Osteocyte (in vitro differentiated cells): ENCODE measurements at regions not wholly inside any gene's neighbourhood (a gene's known extent, or its start where the extent isn't known, plus 50 kb on each side); places are given as distances from the start of the nearest gene placed in this dataset.
"Not testable (repeated sequence)": the region's sequence is repeated elsewhere in the genome, so short reads cannot be mapped to it uniquely, and the experiment has no call there.

Source experiments
- DNase-seq: peaks from one replicate; pipeline ENCODE4 v3.0.0; 2021; ENCODE audit warnings: mixed read lengths; ENCODE audit not compliant: unreplicated experiment; ENCODE audit errors: extremely low spot score
- H3K27ac Mint-ChIP-seq: one replicate; pipeline ENCODE4 v1.8.0; 2021; ENCODE audit warnings: mild to moderate bottlenecking, mixed read lengths; ENCODE audit not compliant: unreplicated experiment
- H3K27me3 Mint-ChIP-seq: one replicate; pipeline ENCODE4 v1.8.0; 2021; ENCODE audit warnings: mixed read lengths; ENCODE audit not compliant: unreplicated experiment
- H3K36me3 Mint-ChIP-seq: one replicate; pipeline ENCODE4 v1.8.0; 2021; ENCODE audit warnings: mixed read lengths; ENCODE audit not compliant: unreplicated experiment
- H3K4me1 Mint-ChIP-seq: one replicate; pipeline ENCODE4 v1.8.0; 2021; ENCODE audit warnings: mixed read lengths; ENCODE audit not compliant: unreplicated experiment
- H3K4me3 Mint-ChIP-seq: one replicate; pipeline ENCODE4 v1.8.0; 2021; ENCODE audit warnings: mild to moderate bottlenecking, moderate library complexity, mixed read lengths; ENCODE audit not compliant: unreplicated experiment
- H3K9me3 Mint-ChIP-seq: one replicate; pipeline ENCODE4 v1.8.0; 2021; ENCODE audit warnings: mixed read lengths; ENCODE audit not compliant: unreplicated experiment
- CTCF ChIP-seq: fragments of 200-600 bp; sonication (generic); IDR thresholded peaks from 2 replicates; pipeline ENCODE4 v1.5.0; 2021; ENCODE audit warnings: antibody characterized with exemption, mild to moderate bottlenecking, moderate library complexity

GRCh38 chr2:167818521-167818920 is 428.9 kb downstream of the STK39 start:
- Mint-ChIP-seq H3K9me3 (no peaks in the 10 kb centered on the region), H3K4me3 (no peak overlapping the region), H3K36me3 (no peaks in the 10 kb centered on the region), H3K27me3 (no peaks in the 10 kb centered on the region), H3K4me1 (no peaks in the 10 kb centered on the region), H3K27ac (no peak overlapping the region)
- TF ChIP-seq CTCF, result no peak
- no peak for DNase-seq

- no peak for TF ChIP-seq CTCF
- H3K4me3 Mint-ChIP-seq, result no peak overlapping the region
- H3K4me1 Mint-ChIP-seq, result no peaks in the 10 kb centered on the region
- no peaks in the 10 kb centered on the region for H3K27me3 Mint-ChIP-seq
- H3K9me3 Mint-ChIP-seq, result no peaks in the 10 kb centered on the region
- DNase-seq, result no peak
- H3K27ac Mint-ChIP-seq, result no peak overlapping the region
- H3K36me3 Mint-ChIP-seq, result no peaks in the 10 kb centered on the region
Measured at GRCh38 chr2:167817908-167818307, 429.5 kb downstream of the STK39 start.

- no peaks in the 10 kb centered on the region for H3K4me1 Mint-ChIP-seq
- H3K27me3 Mint-ChIP-seq, result no peaks in the 10 kb centered on the region
- no peak overlapping the region for H3K27ac Mint-ChIP-seq
- H3K36me3 Mint-ChIP-seq, result no peaks in the 10 kb centered on the region
- no peak overlapping the region for H3K4me3 Mint-ChIP-seq
- DNase-seq, result no peak
- TF ChIP-seq CTCF, result no peak
- no peaks in the 10 kb centered on the region for H3K9me3 Mint-ChIP-seq
Measured at GRCh38 chr2:167817422-167817821, 430.0 kb downstream of the STK39 start.

- no peak for DNase-seq
- H3K9me3 Mint-ChIP-seq, result no peaks in the 10 kb centered on the region
- H3K4me1 Mint-ChIP-seq, result no peaks in the 10 kb centered on the region
- no peaks in the 10 kb centered on the region for H3K27me3 Mint-ChIP-seq
- H3K27ac Mint-ChIP-seq, result no peak overlapping the region
- no peak for TF ChIP-seq CTCF
- H3K36me3 Mint-ChIP-seq, result no peaks in the 10 kb centered on the region
- H3K4me3 Mint-ChIP-seq, result no peak overlapping the region
Measured at GRCh38 chr2:167816874-167817290, 430.5 kb downstream of the STK39 start.

GRCh38 chr2:167814881-167815718 is 432.3 kb downstream of the STK39 start:
- H3K36me3 Mint-ChIP-seq, result no peaks in the 10 kb centered on the region
- H3K27ac Mint-ChIP-seq, result no peak overlapping the region
- H3K4me1 Mint-ChIP-seq, result no peaks in the 10 kb centered on the region
- H3K9me3 Mint-ChIP-seq, result no peaks in the 10 kb centered on the region
- TF ChIP-seq CTCF, result no peak
- DNase-seq, result no peak
- H3K27me3 Mint-ChIP-seq, result no peaks in the 10 kb centered on the region
- no peak overlapping the region for H3K4me3 Mint-ChIP-seq

- not testable (repeated sequence) for H3K36me3 Mint-ChIP-seq, H3K27me3 Mint-ChIP-seq, DNase-seq, H3K9me3 Mint-ChIP-seq, H3K4me3 Mint-ChIP-seq, H3K4me1 Mint-ChIP-seq, H3K27ac Mint-ChIP-seq
Measured at GRCh38 chr2:167814482-167814880, 432.9 kb downstream of the STK39 start.

GRCh38 chr2:167809799-167810198 is 437.6 kb downstream of the STK39 start:
- H3K4me1 Mint-ChIP-seq, H3K27ac Mint-ChIP-seq, H3K27me3 Mint-ChIP-seq, DNase-seq, H3K36me3 Mint-ChIP-seq, H3K9me3 Mint-ChIP-seq, H3K4me3 Mint-ChIP-seq: not testable (repeated sequence)
